HuH-7 (cell line): ENCODE measurements at regions not wholly inside any gene's neighbourhood (a gene's known extent, or its start where the extent isn't known, plus 50 kb on each side); places are given as distances from the start of the nearest gene placed in this dataset.
A peak's percentile ranks its signal among the peaks of the same experiment; 100 is the strongest.

Experiments
- DNase-seq: peaks from one replicate; pipeline ENCODE4 v3.0.0; 2011; ENCODE audit warnings: low spot score

GRCh38 chr2:18787726-18788125 is 198.4 kb upstream of the NT5C1B start:
- no peak for DNase-seq

- no peak for DNase-seq
Observed at GRCh38 chr2:18784245-18784644, 194.9 kb upstream of the NT5C1B start.

- DNase-seq = no peak
Observed at GRCh38 chr2:18781541-18782280, 192.3 kb upstream of the NT5C1B start.

GRCh38 chr2:18777250-18777812 is 188.0 kb upstream of the NT5C1B start:
- peak; percentile 21 for DNase-seq

GRCh38 chr2:18771212-18771611 is 181.8 kb upstream of the NT5C1B start:
- DNase-seq = no peak

GRCh38 chr2:18763338-18763737 is 174.0 kb upstream of the NT5C1B start:
- no peak for DNase-seq

GRCh38 chr2:18762667-18763066 is 173.3 kb upstream of the NT5C1B start:
- DNase-seq = no peak

- no peak for DNase-seq
Observed at GRCh38 chr2:18754286-18754685, 164.9 kb upstream of the NT5C1B start.

GRCh38 chr2:18753722-18754121 is 164.4 kb upstream of the NT5C1B start:
- DNase-seq = no peak

- no peak for DNase-seq
Observed at GRCh38 chr2:18752667-18753422, 163.5 kb upstream of the NT5C1B start.

GRCh38 chr2:18752022-18752493 is 162.7 kb upstream of the NT5C1B start:
- no peak for DNase-seq

- DNase-seq = no peak
Observed at GRCh38 chr2:18750672-18751554, 161.5 kb upstream of the NT5C1B start.

- DNase-seq = no peak
Observed at GRCh38 chr2:18749912-18750526, 160.7 kb upstream of the NT5C1B start.

GRCh38 chr2:18745431-18746272 is 156.3 kb upstream of the NT5C1B start:
- no peak for DNase-seq

- DNase-seq = no peak
Observed at GRCh38 chr2:18741895-18742732, 152.7 kb upstream of the NT5C1B start.

- no peak for DNase-seq
Observed at GRCh38 chr2:18741191-18741590, 151.8 kb upstream of the NT5C1B start.

GRCh38 chr2:18740474-18740881 is 151.1 kb upstream of the NT5C1B start:
- DNase-seq = no peak

GRCh38 chr2:18731666-18732065 is 142.3 kb upstream of the NT5C1B start:
- no peak for DNase-seq

GRCh38 chr2:18724371-18725145 is 135.2 kb upstream of the NT5C1B start:
- no peak for DNase-seq
